Lower leg skin (tissue), 4 donors: ENCODE measurements at regions not wholly inside any gene's neighbourhood (a gene's known extent, or its start where the extent isn't known, plus 50 kb on each side); places are given as distances from the start of the nearest gene placed in this dataset.

Experiments
- DNase-seq, 2 donors: peaks; one replicate each; pipeline ENCODE4 v3.0.0-alpha.2; 2019; ENCODE audit warnings: low spot score in 2 of 2
- H3K4me3 ChIP-seq: fragments of 200-600 bp; sonication (generic); 2 replicates; pipeline ENCODE4 v1.5.1; 2017; ENCODE audit warnings: mild to moderate bottlenecking, low read depth; ENCODE audit not compliant: poor library complexity, severe bottlenecking
- POLR2A ChIP-seq, 2 donors: fragments of 450-650 bp; IDR thresholded peaks; one replicate each; pipeline ENCODE4 v1.6.1; 2016 to 2017; ENCODE audit warnings: antibody characterized with exemption in 2 of 2, mild to moderate bottlenecking in 1 of 2, moderate library complexity in 1 of 2
- WGBS, 2 donors: methylation state at CpG; one replicate each; pipeline ENCODE4 v1.1.5; 2018; 5-methylcytosine and 5-hydroxymethylcytosine counted together
- intact Hi-C: fragments of 100-400 bp; cut with DNase I; formaldehyde crosslinking; loops from one replicate; pipeline ENCODE4 v1.15.0; 2023; ENCODE audit warnings: low total_unique reads
- TF ChIP-seq, protein P1 (sequence below), 3 donors: fragments of 450-650 bp; IDR thresholded peaks; one replicate each; pipeline ENCODE4 v1.5.1; 2016; ENCODE audit warnings: antibody characterized with exemption in 3 of 3, mild to moderate bottlenecking in 3 of 3, moderate library complexity in 2 of 3

DNA sequence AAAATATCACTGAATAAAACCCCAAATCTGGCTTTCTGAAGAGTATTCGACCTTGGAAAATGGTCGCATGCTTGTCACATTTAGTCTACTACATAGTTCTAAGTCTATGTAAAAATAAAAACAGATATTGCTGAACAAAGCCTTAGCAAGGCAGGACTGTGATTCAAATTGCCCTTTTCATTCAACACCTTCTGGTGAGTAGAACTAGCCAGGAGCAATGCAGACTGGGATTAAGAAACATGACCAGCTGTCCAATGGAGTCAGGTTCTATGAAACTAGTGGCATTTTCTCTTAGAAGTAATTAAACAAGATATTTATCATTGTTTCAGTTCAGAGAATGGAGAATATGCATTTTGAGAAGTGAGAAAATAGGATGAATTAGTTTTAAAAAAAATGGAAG lies 1260.5 kb upstream of the ACVR2A start:
- no peak overlapping the region for H3K4me3 ChIP-seq
- TF ChIP-seq, protein P1, sequence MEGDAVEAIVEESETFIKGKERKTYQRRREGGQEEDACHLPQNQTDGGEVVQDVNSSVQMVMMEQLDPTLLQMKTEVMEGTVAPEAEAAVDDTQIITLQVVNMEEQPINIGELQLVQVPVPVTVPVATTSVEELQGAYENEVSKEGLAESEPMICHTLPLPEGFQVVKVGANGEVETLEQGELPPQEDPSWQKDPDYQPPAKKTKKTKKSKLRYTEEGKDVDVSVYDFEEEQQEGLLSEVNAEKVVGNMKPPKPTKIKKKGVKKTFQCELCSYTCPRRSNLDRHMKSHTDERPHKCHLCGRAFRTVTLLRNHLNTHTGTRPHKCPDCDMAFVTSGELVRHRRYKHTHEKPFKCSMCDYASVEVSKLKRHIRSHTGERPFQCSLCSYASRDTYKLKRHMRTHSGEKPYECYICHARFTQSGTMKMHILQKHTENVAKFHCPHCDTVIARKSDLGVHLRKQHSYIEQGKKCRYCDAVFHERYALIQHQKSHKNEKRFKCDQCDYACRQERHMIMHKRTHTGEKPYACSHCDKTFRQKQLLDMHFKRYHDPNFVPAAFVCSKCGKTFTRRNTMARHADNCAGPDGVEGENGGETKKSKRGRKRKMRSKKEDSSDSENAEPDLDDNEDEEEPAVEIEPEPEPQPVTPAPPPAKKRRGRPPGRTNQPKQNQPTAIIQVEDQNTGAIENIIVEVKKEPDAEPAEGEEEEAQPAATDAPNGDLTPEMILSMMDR (IDR thresholded peaks at IDR 0.05): no peak
- no peak for TF ChIP-seq POLR2A (IDR thresholded peaks at IDR 0.05)
- intact Hi-C loops: no loop called here
- no peak for DNase-seq
- WGBS, 2 donors: 92 to 93% methylated on average over 2 of the region's 2 CpGs

DNA sequence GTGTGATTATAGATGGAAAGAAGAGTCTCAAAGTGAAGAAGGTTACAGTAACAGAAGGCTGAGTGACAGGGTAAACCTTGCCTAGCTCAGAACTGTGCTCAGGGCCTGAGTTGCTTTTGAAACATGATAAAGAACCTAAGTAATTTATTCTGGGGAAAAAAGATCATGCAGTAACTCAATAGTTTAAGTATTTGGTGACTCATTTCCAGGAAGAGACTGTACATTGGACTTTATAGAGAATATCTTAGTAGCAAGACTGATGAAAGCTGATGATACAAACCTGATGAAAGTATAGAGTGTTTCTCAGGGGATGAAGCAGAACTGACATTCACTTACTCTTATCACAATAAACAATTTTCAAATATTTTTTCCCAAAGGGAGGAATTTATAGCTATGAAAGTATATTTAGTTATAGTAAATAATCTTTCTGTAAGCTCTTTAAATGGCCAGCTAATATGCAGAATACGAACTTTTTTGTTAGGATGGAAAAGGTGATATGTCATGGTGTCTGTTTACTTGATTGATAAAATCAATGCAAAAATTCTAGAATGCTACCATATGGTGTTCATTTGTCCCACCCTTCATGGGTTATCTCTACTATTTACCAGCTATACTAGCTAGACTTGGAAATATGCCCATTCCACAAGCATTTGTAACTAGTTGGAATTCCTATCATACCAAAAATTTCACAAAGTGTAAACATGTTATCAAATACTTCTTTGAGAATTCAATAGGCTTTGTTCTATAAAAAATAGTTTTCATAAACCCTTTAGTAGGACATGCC lies 1265.5 kb upstream of the ACVR2A start:
- no peak overlapping the region for H3K4me3 ChIP-seq
- 74 to 80% methylated on average over 1 of the region's 1 CpG for WGBS, 2 donors
- intact Hi-C loops: no loop called here
- TF ChIP-seq POLR2A (IDR thresholded peaks at IDR 0.05): no peak
- TF ChIP-seq, protein P1 (IDR thresholded peaks at IDR 0.05): no peak
- no peak for DNase-seq

GRCh38 chr2:146576339-146577111 lies 1268.3 kb upstream of the ACVR2A start:
- DNase-seq: no peak
- no peak for TF ChIP-seq POLR2A (IDR thresholded peaks at IDR 0.05)
- TF ChIP-seq, protein P1 (IDR thresholded peaks at IDR 0.05): no peak
- H3K4me3 ChIP-seq: no peak overlapping the region
- WGBS, 2 donors: 51 to 55% methylated on average over 8 of the region's 8 CpGs
- intact Hi-C loops: no loop called here

DNA sequence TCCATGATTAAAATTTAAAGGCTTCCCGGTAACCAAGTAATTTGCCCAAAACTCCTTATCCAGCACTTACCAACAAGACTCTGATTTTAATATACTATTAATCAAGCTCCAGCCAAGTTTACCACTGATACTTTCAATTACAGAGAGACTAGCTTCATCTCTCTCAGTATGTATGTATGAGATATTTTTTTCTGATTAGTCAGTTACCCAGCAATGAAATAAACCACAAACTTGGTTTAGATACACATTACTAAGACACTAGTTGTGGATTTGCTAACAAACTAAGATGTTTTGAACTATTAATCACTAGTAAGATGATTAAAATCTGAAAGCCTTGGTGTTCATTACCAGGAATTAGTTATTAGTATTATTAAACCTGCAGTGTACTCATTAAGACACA lies 1272.2 kb upstream of the ACVR2A start:
- intact Hi-C loops: no loop called here
- no peak overlapping the region for H3K4me3 ChIP-seq
- WGBS, 2 donors: 90 to 92% methylated on average over 1 of the region's 1 CpG
- TF ChIP-seq POLR2A (IDR thresholded peaks at IDR 0.05): no peak
- TF ChIP-seq, protein P1 (IDR thresholded peaks at IDR 0.05): no peak
- no peak for DNase-seq

DNA sequence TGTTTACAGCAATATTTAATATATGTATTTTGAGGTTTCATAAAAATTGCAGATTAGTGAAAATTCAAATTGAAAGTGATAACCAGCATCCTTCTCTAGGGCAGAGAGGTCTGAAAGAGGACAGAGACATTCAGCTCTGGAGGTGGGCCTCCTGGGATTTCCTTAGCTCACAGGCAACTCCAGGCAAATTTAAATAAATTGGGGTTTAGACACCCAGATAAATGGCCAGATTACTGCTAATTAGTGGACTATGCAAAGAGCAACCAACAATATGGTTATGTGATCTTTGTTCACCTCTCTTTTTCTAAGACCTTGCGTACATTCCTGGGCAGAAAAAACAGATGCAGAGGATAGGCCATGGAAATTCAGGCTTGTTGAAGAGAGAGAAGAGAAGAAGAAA lies 1282.8 kb upstream of the ACVR2A start:
- intact Hi-C loops: no loop called here
- no peak overlapping the region for H3K4me3 ChIP-seq
- WGBS, 2 donors: 95 to 97% methylated on average over 1 of the region's 1 CpG
- no peak for DNase-seq
- no peak for TF ChIP-seq POLR2A (IDR thresholded peaks at IDR 0.05)
- TF ChIP-seq, protein P1 (IDR thresholded peaks at IDR 0.05): no peak
